ENCODE measurements at regions not wholly inside any gene's neighbourhood (a gene's known extent, or its start where the extent isn't known, plus 50 kb on each side); places are given as distances from the start of the nearest gene placed in this dataset.

DNA sequence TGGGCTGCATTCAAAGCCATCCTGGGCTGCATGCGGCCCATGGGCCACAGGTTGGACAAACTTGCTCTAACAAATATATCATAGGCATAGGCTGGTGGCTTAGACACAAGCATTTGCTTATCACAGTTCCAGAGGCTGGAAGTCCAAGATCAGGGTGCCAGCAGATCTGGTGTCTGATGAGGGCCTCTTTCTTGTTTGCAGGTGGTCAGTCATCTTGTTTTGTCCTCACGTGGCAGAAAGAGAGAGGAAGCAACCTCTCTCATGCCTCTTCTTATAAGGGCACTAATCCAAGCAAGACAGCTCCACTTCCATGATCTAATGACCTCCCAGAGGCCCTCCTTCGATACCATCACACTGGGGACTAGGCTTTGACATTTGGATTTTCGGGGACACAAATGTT, 238.7 kb upstream of the TNRC6C start:
- TF ChIP-seq, protein P1, sequence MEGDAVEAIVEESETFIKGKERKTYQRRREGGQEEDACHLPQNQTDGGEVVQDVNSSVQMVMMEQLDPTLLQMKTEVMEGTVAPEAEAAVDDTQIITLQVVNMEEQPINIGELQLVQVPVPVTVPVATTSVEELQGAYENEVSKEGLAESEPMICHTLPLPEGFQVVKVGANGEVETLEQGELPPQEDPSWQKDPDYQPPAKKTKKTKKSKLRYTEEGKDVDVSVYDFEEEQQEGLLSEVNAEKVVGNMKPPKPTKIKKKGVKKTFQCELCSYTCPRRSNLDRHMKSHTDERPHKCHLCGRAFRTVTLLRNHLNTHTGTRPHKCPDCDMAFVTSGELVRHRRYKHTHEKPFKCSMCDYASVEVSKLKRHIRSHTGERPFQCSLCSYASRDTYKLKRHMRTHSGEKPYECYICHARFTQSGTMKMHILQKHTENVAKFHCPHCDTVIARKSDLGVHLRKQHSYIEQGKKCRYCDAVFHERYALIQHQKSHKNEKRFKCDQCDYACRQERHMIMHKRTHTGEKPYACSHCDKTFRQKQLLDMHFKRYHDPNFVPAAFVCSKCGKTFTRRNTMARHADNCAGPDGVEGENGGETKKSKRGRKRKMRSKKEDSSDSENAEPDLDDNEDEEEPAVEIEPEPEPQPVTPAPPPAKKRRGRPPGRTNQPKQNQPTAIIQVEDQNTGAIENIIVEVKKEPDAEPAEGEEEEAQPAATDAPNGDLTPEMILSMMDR (IDR thresholded peaks at IDR 0.05; ENCODE audit: low read depth, low read length), result no peak
- TF ChIP-seq EZH2phosphoT487 (IDR thresholded peaks at IDR 0.05; ENCODE audit: low read depth), result no peak

Data from OCI-LY3 (cell line).